ENCODE measurements at regions not wholly inside any gene's neighbourhood (a gene's known extent, or its start where the extent isn't known, plus 50 kb on each side); places are given as distances from the start of the nearest gene placed in this dataset.

GRCh38 chr2:217429981-217430500, 570.2 kb upstream of the TNP1 start:
- TF ChIP-seq CTCF (IDR thresholded peaks at IDR 0.05; ENCODE audit: borderline replicate concordance, extremely low read depth, low read length, poor library complexity, severe bottlenecking) (no peak), EZH2 (IDR thresholded peaks at IDR 0.05; ENCODE audit: borderline replicate concordance, low read depth, low read length, severe bottlenecking) (no peak)
